Stimulated activated memory B cell treated with anti-CD40 and anti-IgM and Interleukin-4, amounts not matched to agents 10 μg/mL and 1 μg/mL and 100 μg/mL, for 72 hours (primary cell): ENCODE measurements at regions not wholly inside any gene's neighbourhood (a gene's known extent, or its start where the extent isn't known, plus 50 kb on each side); places are given as distances from the start of the nearest gene placed in this dataset.
A peak's percentile ranks its signal among the peaks of the same experiment; 100 is the strongest.

Source experiments
- ATAC-seq: fragments of 150-1000 bp; cut with Tn5 transposase; 2 replicates; pipeline ENCODE4 v1.10.0; 2021
- H3K27ac Mint-ChIP-seq: one replicate; pipeline ENCODE4 v1.8.0; 2022; ENCODE audit warnings: mild to moderate bottlenecking, mixed read lengths
- H3K27me3 Mint-ChIP-seq: one replicate; pipeline ENCODE4 v1.8.0; 2022; ENCODE audit warnings: mixed read lengths
- H3K36me3 Mint-ChIP-seq: one replicate; pipeline ENCODE4 v1.8.0; 2022; ENCODE audit warnings: mixed read lengths
- H3K4me1 Mint-ChIP-seq: one replicate; pipeline ENCODE4 v1.8.0; 2022; ENCODE audit warnings: mixed read lengths
- H3K4me3 Mint-ChIP-seq: one replicate; pipeline ENCODE4 v1.8.0; 2022; ENCODE audit warnings: mild to moderate bottlenecking, moderate library complexity, mixed read lengths
- H3K9me3 Mint-ChIP-seq: one replicate; pipeline ENCODE4 v1.8.0; 2022; ENCODE audit warnings: mixed read lengths

DNA sequence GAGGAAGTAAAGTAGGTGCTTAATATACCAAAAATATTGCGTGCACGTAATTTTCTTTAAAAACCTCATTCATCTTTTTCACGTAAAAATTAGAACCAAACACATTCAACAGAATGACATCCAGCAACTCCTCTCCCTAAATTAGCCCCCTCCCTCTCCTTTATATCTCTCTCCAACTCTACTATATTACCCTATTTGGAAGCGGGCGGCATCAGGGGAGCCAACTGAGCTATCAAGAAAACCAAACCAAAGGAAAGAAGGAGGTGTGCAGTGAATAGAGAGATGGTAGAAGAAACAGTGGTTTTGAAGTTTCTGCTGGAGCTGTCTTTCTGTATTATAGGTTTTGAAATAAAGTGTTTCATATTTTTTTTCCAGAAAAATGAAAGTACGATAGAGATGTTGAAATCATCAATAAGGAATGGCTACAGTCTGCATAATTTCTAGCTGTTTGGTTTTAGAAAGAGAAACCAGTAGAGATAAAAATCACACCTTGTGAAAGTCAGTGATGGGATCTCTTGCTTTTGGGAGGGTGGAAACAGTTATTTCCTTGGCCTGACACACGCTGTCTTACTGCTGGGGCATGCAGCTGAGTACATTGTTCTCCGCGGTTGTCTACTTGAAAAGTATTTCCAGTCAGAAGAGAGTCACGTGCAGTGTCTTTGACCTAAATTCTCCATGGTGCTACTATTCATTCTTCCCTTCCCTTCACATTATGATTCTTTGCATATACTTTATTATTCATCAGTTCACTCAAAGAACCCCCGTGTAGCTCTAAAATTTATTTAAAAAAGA lies 94.1 kb upstream of the WDR17 start:
- no peak overlapping the region for H3K27ac Mint-ChIP-seq
- no peaks in the 10 kb centered on the region for H3K27me3 Mint-ChIP-seq
- peaks cover 6% of the 10 kb centered on the region for H3K36me3 Mint-ChIP-seq
- H3K4me3 Mint-ChIP-seq, result peak overlapping the region; percentile 4
- H3K4me1 Mint-ChIP-seq, result peaks cover 6% of the 10 kb centered on the region
- peaks cover 8% of the 10 kb centered on the region for H3K9me3 Mint-ChIP-seq
- no peak for ATAC-seq

DNA sequence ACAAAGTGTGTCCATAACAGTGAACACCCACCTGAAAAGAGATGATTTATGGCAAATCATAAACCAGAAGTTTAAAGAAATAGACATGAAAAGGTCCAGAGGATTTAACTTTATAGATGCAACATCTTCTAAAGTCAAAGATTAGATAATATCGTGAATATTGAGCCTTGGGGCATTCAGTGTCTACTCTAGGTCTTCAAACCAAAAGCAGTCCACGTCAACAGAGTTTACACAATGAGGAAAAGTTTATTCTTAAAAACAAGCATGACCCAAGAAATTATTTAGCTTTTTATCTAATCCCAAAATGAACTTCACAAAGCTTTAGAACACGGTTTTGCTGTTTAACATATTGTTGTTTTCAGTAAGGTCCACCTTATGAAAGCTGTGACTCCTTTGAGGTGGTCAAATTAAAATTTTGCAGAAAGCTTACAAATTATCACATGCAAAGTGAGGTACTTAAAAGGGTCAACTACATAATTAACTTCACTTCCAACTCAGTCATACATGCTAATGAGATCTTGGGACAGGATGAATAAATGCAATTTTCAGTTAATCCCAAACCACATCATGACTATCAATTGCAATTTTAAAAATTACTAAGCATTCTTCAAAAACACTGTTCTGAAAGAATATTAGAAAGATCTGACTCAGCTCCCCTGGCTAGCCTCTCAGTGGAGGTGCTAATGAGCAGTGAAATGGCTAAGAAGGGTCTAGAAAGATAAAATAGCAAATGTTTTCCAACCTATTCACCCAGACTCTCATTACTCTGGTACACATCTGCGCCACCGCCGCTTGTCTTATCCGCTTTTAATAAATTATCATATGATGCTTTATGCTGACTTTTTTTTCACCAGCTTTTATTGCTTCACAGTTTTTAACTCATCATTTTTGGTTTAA lies 92.4 kb upstream of the WDR17 start:
- Mint-ChIP-seq H3K27me3 (no peaks in the 10 kb centered on the region), H3K9me3 (peaks cover 3% of the 10 kb centered on the region), H3K27ac (no peak overlapping the region), H3K36me3 (no peaks in the 10 kb centered on the region), H3K4me3 (no peak overlapping the region), H3K4me1 (peaks cover 6% of the 10 kb centered on the region)
- ATAC-seq, result no peak

DNA sequence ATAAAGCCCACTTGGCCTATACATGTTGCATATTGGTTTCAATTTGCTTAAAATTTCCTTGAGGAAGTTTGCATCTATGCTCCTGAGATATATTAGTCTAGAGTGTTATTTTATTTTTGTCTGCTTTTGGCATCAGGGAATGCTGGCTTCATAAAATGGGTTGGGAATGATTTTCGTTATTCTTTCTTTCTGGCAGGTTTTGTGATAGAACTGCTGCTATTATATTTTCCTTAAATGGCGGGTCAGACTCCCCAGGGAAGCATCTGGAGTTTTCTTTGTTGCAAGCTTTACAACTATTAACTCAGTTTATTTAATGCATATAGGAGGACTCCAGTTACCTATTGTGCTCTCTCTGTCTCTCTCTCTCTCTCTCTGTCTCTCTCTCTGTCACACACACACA lies 82.0 kb upstream of the WDR17 start:
- Mint-ChIP-seq H3K36me3 (peaks cover 8% of the 10 kb centered on the region), H3K27me3 (no peaks in the 10 kb centered on the region), H3K4me1 (no peaks in the 10 kb centered on the region), H3K9me3 (peaks cover 4% of the 10 kb centered on the region), H3K27ac (no peak overlapping the region), H3K4me3 (no peak overlapping the region)
- ATAC-seq, result no peak

DNA sequence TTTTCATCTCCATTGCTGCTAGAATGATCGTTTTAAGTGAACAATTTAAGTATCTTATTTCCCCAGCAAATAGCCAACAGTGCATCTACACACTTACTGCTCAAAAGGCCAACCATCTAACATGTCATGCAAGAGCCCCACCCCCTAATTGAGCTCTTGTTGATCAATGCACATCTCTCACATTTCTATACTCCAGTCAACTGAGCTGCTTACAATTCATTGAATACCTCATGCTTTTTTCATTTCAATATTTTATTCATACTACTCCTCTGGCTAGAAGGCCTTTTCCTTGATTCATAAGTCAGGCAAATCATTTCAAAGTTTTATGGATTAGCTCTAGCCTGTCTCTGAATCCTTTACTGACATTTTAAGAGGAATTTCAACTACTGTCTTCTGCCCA lies 79.0 kb upstream of the WDR17 start:
- Mint-ChIP-seq H3K4me3 (no peak overlapping the region), H3K9me3 (peaks cover 4% of the 10 kb centered on the region), H3K27me3 (no peaks in the 10 kb centered on the region), H3K36me3 (peaks cover 8% of the 10 kb centered on the region), H3K4me1 (no peaks in the 10 kb centered on the region), H3K27ac (no peak overlapping the region)
- ATAC-seq, result no peak

- H3K27me3 Mint-ChIP-seq, result no peaks in the 10 kb centered on the region
- H3K36me3 Mint-ChIP-seq, result peaks cover 8% of the 10 kb centered on the region
- peaks cover 4% of the 10 kb centered on the region for H3K9me3 Mint-ChIP-seq
- H3K27ac Mint-ChIP-seq, result no peak overlapping the region
- H3K4me1 Mint-ChIP-seq, result no peaks in the 10 kb centered on the region
- no peak overlapping the region for H3K4me3 Mint-ChIP-seq
- ATAC-seq, result no peak
Observed at GRCh38 chr4:175988511-175988910, 77.1 kb upstream of the WDR17 start.

DNA sequence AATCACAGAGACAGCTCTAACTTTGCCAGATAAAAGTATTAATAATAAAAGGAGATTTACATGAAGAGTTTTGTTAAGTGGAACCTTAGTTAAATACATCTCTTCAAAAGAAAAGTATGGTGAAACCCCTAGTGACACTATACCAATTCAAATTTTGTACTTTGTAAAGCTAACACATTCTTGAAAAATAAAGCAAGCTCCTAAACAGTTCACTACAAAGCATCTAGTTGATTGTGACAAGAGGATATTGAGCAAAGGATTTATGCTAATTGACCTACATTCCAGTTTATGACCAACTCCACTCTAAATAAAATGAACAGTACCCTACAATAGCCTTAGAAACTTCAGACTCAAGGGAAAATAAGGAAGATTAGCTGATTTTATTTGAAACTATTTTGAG lies 69.4 kb upstream of the WDR17 start:
- H3K4me3 Mint-ChIP-seq, result no peak overlapping the region
- H3K27ac Mint-ChIP-seq, result no peak overlapping the region
- H3K4me1 Mint-ChIP-seq, result peaks cover 10% of the 10 kb centered on the region
- no peaks in the 10 kb centered on the region for H3K9me3 Mint-ChIP-seq
- no peak for ATAC-seq
- H3K36me3 Mint-ChIP-seq, result no peaks in the 10 kb centered on the region
- no peaks in the 10 kb centered on the region for H3K27me3 Mint-ChIP-seq

DNA sequence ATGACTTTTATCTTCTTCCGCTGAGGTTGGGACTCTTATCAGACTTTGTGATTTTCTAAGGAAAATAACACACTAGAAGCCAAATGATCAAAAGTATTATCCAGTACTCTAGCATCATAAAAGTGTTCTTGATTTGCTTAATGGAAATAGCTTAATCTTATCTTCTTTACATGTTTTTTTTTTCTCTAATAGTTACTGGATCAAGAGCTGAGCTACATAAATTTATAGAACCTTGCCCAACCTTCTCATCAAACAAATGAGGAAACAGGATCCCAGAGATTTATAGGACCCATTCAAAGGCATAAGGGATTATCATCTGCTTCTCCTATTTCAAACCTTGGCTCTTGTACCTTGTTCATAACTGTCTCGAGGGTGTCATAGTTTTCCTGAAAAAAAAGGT lies 68.3 kb upstream of the WDR17 start:
- ATAC-seq, result no peak
- Mint-ChIP-seq H3K9me3 (no peaks in the 10 kb centered on the region), H3K27ac (no peak overlapping the region), H3K4me1 (peaks cover 18% of the 10 kb centered on the region), H3K36me3 (no peaks in the 10 kb centered on the region), H3K27me3 (no peaks in the 10 kb centered on the region), H3K4me3 (no peak overlapping the region)

- H3K9me3 Mint-ChIP-seq, result no peaks in the 10 kb centered on the region
- no peak overlapping the region for H3K4me3 Mint-ChIP-seq
- H3K27ac Mint-ChIP-seq, result no peak overlapping the region
- H3K36me3 Mint-ChIP-seq, result no peaks in the 10 kb centered on the region
- ATAC-seq, result no peak
- H3K4me1 Mint-ChIP-seq, result peaks cover 26% of the 10 kb centered on the region
- H3K27me3 Mint-ChIP-seq, result no peaks in the 10 kb centered on the region
Observed at GRCh38 chr4:175998782-175999181, 66.9 kb upstream of the WDR17 start.

GRCh38 chr4:175999944-176000343 lies 65.7 kb upstream of the WDR17 start:
- no peak for ATAC-seq
- Mint-ChIP-seq H3K36me3 (no peaks in the 10 kb centered on the region), H3K27me3 (no peaks in the 10 kb centered on the region), H3K9me3 (no peaks in the 10 kb centered on the region), H3K27ac (no peak overlapping the region), H3K4me3 (no peak overlapping the region), H3K4me1 (peaks cover 26% of the 10 kb centered on the region)

DNA sequence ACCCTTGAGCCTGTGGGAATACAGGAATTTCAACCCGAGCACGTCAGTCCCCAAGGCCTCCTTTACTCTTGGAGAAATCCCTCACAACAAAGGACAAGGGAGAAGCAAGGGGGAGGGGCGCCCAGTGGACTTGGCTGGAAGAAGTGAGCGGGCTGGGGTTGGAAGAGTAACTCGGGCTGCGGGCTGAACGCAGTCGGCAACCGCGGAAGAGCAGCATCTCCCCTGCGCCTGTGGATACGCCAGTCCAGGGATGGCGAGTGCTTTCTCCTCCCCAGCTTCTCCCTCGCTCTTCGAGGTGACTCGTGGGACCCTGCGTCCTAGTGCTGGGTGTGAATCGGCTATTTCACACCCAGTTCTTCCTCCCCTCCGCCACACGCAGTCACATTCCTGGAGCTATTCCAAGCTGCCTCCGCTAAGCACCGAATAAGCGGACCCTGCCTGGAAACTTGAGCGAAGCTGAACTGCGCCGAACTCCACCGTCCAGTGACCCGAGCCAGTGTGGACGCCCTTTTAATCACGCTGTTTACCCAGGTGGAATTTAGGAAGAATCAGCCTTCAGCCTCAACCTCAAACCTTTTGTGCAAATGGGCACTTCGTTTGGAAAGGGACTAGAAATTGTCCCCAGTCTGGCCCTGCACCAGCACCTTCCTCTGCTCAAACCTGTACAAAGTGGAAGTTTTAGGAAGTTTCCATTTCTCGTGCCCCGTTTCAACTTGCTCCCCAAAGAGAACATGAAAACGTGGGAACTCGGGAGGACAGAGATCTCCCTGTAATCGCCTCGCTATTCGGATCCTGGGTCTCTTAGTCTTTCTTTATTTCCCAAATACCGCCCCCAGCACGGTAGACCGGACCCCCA lies 64.3 kb upstream of the WDR17 start:
- no peaks in the 10 kb centered on the region for H3K36me3 Mint-ChIP-seq
- peak overlapping the region; percentile 81 for H3K27ac Mint-ChIP-seq
- H3K27me3 Mint-ChIP-seq, result no peaks in the 10 kb centered on the region
- peaks cover 26% of the 10 kb centered on the region for H3K4me1 Mint-ChIP-seq
- ATAC-seq, result peak; percentile 22
- H3K9me3 Mint-ChIP-seq, result no peaks in the 10 kb centered on the region
- peak overlapping the region; percentile 91 for H3K4me3 Mint-ChIP-seq

GRCh38 chr4:176002007-176002613 lies 63.5 kb upstream of the WDR17 start:
- peak; percentile 87 for ATAC-seq
- peaks cover 26% of the 10 kb centered on the region for H3K4me1 Mint-ChIP-seq
- no peaks in the 10 kb centered on the region for H3K9me3 Mint-ChIP-seq
- peak overlapping the region; percentile 81 for H3K27ac Mint-ChIP-seq
- H3K27me3 Mint-ChIP-seq, result no peaks in the 10 kb centered on the region
- no peaks in the 10 kb centered on the region for H3K36me3 Mint-ChIP-seq
- peak overlapping the region; percentile 91 for H3K4me3 Mint-ChIP-seq

DNA sequence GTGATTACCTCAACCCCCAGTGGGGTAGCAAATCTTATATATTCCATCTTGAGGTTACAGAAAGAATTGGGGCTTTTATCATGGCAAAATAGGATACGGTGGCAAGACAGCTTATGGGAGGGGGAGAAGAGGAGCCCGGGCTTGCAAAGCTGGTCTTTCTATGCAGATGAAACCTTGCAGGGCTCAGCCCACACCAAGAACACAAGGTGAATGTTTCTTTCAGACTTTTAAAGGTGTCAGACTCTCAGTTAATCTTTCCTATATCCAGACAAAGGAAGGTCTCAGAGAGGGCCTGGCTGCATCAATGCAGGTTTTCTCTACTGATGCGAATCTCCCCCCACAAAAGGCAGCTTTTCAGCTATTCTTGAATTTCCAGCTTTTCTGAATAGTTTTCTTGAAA lies 59.9 kb upstream of the WDR17 start:
- Mint-ChIP-seq H3K27ac (no peak overlapping the region), H3K36me3 (no peaks in the 10 kb centered on the region), H3K4me1 (peaks cover 20% of the 10 kb centered on the region), H3K4me3 (no peak overlapping the region), H3K9me3 (no peaks in the 10 kb centered on the region), H3K27me3 (no peaks in the 10 kb centered on the region)
- ATAC-seq, result no peak

GRCh38 chr4:176009254-176009653 lies 56.4 kb upstream of the WDR17 start:
- peaks cover 13% of the 10 kb centered on the region for H3K4me1 Mint-ChIP-seq
- H3K27me3 Mint-ChIP-seq, result no peaks in the 10 kb centered on the region
- H3K4me3 Mint-ChIP-seq, result no peak overlapping the region
- no peak for ATAC-seq
- H3K36me3 Mint-ChIP-seq, result no peaks in the 10 kb centered on the region
- no peak overlapping the region for H3K27ac Mint-ChIP-seq
- H3K9me3 Mint-ChIP-seq, result no peaks in the 10 kb centered on the region

GRCh38 chr4:176011529-176011928 lies 54.1 kb upstream of the WDR17 start:
- Mint-ChIP-seq H3K27ac (no peak overlapping the region), H3K9me3 (peaks cover 6% of the 10 kb centered on the region), H3K4me1 (peaks cover 33% of the 10 kb centered on the region), H3K4me3 (no peak overlapping the region), H3K36me3 (peaks cover 8% of the 10 kb centered on the region), H3K27me3 (no peaks in the 10 kb centered on the region)
- ATAC-seq, result no peak
